Stimulated activated CD4-positive, alpha-beta T cell treated with anti-CD3 and anti-CD28 coated beads, Interleukin-12 subunit alpha, Interleukin-12 subunit beta, amount 100 ng/mL, for 24 hours (primary cell): ENCODE measurements at regions not wholly inside any gene's neighbourhood (a gene's known extent, or its start where the extent isn't known, plus 50 kb on each side); places are given as distances from the start of the nearest gene placed in this dataset.

ENCODE experiments used
- DNase-seq, 2 experiments: peaks; one replicate each; pipeline ENCODE4 v3.0.0-alpha.2; 2020; ENCODE audit warnings: low read depth in 2 of 2

GRCh38 chr22:47278655-47279054, 516.2 kb downstream of the TBC1D22A start:
- DNase-seq, result no peak

DNA sequence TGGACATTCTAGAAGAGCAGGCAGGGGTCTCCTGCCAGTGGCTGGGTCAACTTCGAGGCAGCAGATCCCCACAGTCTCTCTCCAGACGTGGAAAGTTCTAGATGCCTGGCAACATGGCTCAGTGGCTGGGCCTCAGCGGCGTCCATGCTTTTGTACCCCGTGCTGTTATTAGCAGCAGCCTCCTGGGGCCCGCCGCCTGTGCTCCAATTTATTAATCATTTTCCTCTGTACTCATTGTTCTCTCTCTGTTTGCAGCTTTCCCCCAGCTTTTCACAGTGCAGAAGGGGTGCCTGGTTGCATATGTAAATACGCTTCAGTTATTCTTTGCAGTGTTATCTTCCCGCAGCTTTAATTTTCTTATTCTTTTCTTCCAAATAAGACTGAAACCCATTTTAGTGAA, 515.1 kb downstream of the TBC1D22A start:
- DNase-seq, result no peak

GRCh38 chr22:47276991-47277390, 514.5 kb downstream of the TBC1D22A start:
- DNase-seq, result no peak

DNA sequence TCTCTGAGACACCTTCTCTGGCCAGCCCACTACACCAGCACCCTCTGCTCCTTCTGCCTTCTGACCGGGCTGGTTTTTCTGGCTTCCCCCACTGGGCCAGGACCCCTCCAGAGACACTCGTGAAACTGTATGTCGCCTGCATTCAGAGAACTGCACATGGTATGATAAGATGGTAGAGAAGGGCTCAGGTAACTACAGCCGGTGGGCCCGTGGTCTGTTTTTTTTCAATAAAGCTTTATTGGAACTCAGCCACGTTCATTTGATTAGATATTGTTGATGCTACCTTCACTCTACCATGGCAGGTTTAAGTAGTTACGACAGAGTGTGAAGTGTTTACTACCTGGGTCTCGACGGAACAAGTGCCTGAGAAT, 514.0 kb downstream of the TBC1D22A start:
- DNase-seq, result no peak

- DNase-seq, result no peak
These were observed 513.4 kb downstream of the TBC1D22A start for GRCh38 chr22:47275605-47276449.

- DNase-seq, result no peak
These were observed 511.7 kb downstream of the TBC1D22A start for GRCh38 chr22:47274196-47274595.

DNA sequence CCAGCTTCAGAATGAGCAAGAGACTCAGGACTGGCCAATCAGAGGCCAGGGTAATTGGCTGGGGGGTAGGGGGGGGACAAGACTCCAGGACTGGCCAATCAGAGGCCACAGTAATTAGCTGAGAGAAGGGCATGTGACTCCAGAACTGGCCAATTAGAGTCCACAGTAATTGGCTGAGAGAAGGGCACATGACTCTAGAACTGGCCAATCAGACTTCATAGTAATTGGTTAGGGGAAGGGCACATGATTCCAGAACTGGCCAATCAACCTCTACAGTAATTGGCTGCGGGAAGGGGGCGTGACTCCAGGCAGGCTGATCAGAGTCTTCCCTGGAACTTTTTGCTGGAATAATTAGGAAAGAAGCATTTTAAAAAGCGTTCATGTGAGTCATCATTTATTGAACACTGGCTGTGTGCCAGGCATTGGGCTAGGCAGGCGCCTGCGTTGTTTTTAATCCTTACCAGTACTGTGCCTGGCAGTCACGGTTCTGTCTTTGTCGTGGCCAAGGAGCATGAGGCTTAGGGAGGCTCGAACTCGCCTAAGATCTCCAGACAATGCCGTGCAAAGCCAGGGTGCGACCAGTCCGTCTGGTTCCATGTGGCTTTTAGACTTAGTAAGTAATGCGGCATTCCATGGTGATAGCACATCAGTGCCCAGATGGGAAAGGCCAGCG, 508.1 kb downstream of the TBC1D22A start:
- no peak for DNase-seq

GRCh38 chr22:47269516-47270088, 507.2 kb downstream of the TBC1D22A start:
- no peak for DNase-seq

GRCh38 chr22:47267513-47268282, 505.2 kb downstream of the TBC1D22A start:
- DNase-seq, result no peak

DNA sequence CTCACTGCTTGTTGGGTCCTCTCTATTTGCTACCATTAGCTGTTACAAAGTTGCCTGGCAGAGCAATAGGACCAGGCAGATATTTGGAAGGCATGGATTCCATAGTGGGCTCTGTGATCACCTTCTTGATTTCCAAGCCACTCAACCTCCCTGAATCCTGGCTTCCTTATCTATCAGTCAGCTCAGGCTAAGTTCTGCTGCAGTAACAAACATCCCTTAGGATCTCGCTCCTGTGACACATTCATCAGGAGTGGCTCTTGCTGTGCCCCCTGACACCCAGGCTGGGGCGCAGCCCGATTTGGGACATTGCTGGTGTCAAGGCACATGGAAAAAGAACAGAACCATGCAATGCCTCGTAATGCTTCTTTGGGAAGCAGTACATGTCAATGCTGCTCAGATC, 503.9 kb downstream of the TBC1D22A start:
- no peak for DNase-seq

- DNase-seq, result no peak
These were observed 498.1 kb downstream of the TBC1D22A start for GRCh38 chr22:47260551-47260950.

DNA sequence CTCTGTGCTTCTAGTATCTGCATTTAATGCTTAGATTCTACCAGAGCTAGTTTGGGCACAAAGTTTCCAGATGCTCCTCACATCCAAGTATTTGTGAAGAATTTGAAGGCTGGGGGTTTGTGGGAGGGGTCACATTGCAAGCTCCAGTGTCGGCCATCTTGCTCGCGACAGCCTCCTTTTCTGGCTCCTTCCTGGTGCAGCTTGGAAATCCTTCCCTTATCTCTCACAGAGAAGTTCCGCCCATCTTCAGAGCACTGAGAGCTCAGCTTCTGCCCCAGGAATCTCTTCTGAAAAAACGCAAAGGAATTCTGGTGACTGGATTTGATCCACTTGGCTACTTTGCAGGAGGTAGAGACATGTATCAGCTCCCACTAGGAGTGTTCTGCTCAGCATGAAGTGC, 497.5 kb downstream of the TBC1D22A start:
- no peak for DNase-seq

- DNase-seq, result no peak
These were observed 496.6 kb downstream of the TBC1D22A start for GRCh38 chr22:47259049-47259448.

- DNase-seq, result no peak
These were observed 495.5 kb downstream of the TBC1D22A start for GRCh38 chr22:47257976-47258375.

DNA sequence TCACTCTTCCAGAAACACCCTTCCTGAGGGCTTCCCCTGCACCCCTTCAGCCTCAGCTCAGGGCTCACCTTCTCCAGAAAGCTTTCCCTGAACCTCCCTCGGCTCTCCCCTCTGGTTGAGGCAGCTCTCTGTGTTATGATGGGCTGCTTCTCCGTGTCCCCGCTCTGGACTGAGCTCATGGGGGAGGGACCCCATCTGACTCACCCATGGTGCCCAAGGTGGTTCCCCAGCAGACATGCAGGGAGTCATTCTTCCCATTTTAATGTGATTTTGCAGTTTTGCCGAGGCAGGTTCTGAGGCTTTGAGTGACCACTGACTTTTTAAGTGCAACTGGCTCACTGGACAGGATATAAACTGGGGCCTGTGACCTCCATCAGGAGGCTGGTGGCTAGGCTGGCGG, 495.1 kb downstream of the TBC1D22A start:
- DNase-seq, result no peak

GRCh38 chr22:47251911-47252310, 489.5 kb downstream of the TBC1D22A start:
- DNase-seq, result no peak

- DNase-seq, result no peak
These were observed 488.7 kb downstream of the TBC1D22A start for GRCh38 chr22:47250995-47251765.

GRCh38 chr22:47249370-47249928, 487.0 kb downstream of the TBC1D22A start:
- no peak for DNase-seq

DNA sequence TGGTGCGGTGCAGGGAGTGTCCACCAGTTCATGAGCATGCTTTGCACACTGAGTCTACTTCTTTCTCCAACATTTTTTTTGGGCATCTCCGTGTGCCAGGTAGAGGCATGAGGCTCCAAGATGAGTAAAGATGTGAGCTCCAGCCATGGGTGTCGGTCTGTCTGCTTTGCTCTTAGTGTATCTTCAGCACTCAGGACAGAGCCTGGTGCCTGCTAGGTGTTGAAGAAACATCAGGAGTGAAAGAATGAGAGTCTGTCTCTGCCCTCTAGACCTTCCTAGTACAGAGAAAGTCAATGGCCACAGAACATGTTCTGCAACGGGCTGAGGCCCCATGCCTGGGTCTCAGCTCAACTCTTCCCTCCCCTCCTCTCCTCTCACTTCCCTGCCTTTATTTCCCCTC, 486.5 kb downstream of the TBC1D22A start:
- DNase-seq, result no peak

GRCh38 chr22:47247579-47248240, 485.3 kb downstream of the TBC1D22A start:
- no peak for DNase-seq

DNA sequence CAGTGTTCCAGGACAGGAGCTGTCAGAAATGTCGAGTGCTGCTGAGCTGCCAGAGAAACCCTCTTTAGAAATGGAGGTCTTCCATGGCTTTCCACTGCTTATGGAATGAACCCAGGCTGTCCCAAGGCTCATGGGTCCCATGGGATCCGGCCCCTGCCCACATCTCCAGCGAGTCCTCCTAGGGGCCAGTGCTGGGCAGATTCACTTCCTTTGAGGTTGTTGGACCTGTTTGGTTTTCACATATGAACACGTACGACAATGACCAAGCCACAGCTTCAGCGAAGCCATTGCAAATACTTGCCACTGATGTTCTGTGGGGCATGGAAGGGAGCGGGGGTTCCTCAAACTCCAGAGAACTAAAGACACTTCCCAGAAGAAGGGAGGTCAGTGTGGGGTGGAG, 483.3 kb downstream of the TBC1D22A start:
- DNase-seq, result no peak
